Activated CD4-positive, alpha-beta T cell treated with anti-CD3 and anti-CD28 coated beads, Interleukin-2, amount 50 U/mL, for 48 hours (primary cell): ENCODE measurements at regions not wholly inside any gene's neighbourhood (a gene's known extent, or its start where the extent isn't known, plus 50 kb on each side); places are given as distances from the start of the nearest gene placed in this dataset.
"Not testable (repeated sequence)": the region's sequence is repeated elsewhere in the genome, so short reads cannot be mapped to it uniquely, and the experiment has no call there.

ENCODE experiments used
- DNase-seq, 2 experiments: peaks; one replicate each; pipeline ENCODE4 v3.0.0-alpha.2; 2020

GRCh38 chr3:66863205-66864111 lies 134.6 kb upstream of the KBTBD8 start:
- no peak for DNase-seq

DNA sequence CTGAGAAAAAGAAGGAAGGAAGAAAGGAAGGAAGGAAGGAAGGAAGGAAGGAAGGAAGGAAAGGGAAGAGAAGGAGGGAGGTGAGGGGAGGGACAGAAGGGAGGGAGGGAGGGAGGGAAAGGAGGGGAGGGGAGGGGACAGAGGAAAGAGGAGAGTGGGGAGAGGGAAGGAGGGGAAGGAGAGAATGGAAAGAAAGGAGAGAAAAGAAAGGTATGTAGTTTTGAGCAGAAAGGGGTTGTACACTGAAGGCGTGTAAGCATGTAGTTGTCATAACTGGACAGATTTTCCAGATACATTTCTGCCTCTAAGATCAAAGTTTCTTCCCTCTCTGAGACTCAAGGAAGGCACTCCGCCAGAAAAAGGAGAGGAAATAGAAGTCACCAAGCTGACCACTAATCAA lies 113.4 kb upstream of the KBTBD8 start:
- DNase-seq = no peak

DNA sequence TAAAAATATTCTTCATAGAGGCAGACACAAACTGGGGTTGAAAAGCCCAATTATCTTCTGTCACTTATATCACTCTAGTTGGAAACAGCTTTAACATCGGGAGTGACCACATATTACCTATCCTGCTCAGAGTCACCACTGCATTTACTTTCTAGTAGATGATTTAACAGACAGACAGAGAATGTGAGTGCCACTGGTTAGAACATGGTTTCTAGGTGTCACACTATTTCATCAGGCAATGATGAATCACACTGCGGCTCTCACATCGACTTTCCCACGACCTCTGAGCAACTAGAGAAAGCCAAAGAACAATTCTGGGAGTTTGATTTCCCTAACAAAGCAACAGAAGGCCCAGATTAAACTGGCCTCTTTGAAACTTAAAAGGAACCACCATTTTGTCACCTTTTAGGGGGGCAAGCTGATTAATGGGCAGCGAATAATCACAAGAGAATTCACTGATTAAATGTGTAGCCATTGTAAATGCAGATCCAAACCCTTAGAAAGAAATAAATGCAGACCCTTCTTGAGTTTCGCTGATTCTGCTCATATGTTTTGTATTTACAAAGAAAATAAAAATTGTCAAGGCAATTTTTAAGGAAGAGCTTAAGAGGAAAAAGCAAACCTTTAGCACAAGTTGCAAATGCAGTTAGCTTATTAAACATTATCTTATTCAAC lies 112.6 kb upstream of the KBTBD8 start:
- no peak for DNase-seq

- DNase-seq = no peak
Observed at GRCh38 chr3:66889750-66890494, 108.2 kb upstream of the KBTBD8 start.

DNA sequence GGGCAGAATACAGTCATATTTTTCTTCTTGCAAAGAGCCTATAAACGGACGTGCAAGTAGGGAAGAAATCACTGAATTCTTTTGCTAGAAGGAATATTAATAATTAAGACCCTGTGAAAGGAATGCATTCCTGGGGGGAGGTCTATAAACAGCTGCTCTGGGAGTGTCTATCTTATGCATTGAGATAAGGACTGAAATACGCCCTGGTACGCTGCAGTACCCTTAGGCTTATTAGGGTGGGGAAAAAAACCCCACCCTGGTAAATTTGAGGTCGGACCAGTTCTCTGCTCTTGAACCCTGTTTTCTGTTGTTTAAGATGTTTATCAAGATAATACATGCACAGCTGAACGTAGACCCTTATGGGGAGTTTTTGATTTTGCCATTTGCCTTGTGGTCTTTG lies 100.0 kb upstream of the KBTBD8 start:
- no peak for DNase-seq

DNA sequence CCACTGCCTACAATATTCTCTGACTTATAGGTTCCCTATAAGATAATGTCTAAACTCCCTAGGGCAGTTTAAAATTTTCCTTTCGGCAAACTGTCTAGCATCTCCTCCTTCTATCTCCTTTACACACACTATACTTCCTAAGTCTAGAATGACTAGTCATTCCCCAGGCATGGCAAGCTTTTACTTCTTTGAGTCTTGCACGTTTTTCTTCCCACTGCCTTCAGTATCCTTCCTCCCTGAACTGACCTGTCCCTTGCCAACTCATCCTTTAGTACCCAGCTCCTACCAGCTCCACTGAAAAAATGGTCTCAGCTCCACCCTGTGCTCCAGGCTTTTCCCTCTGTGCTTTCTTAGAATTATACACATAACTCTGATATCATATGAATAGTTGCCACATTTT lies 93.8 kb upstream of the KBTBD8 start:
- DNase-seq = no peak

DNA sequence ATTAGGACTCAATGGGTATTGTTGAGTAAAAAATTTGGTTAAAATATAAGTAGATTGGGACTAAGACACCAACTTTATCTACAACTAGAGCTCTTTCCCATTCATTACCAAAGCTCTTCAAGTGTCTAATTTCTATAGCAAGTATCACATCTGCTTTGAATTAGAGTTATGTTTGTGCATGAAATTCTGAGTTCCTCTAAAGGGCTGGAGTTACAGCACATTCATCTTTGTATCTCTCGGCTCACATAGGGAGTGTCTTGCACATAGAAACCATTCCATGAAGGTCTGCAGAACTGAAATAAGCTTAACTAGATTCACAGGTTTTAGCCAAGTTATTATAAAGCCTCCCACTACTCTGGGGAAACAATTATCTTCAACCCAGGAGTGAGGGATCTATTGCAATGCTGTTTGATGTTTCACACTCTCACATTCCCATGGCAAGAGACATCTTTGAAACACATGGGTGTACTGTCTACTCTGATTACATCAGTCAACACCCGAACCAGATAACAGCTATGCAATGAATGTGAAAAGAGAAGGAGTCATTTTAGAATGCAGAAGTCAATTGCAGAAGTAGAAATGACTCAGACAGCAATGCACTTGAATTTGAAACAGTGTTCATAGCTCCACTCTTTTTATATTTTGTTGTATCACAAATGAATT lies 93.1 kb upstream of the KBTBD8 start:
- no peak for DNase-seq

- no peak for DNase-seq
Observed at GRCh38 chr3:66907136-66907535, 91.0 kb upstream of the KBTBD8 start.

- no peak for DNase-seq
Observed at GRCh38 chr3:66910266-66911055, 87.6 kb upstream of the KBTBD8 start.

- DNase-seq = no peak
Observed at GRCh38 chr3:66912306-66912705, 85.8 kb upstream of the KBTBD8 start.

- no peak for DNase-seq
Observed at GRCh38 chr3:66922058-66922457, 76.0 kb upstream of the KBTBD8 start.

DNA sequence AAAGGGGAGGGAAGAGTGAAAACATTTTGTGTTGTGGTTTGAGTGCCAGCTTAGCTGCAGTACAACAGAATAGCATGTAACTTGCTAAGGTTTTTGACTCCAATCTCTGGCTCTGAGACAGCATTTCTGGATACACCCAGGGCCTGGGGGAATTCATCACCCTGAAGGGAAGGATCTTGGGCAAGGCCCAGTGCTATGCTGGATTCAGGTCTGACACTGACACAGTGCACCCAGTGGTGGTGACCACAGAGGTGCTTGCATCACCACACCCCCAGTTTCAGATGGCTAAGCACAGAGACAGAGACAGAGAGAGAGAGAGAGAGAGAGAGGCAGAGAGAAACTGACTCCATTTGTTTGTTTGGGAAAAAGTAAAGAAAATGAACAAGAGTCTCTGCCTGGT lies 74.1 kb upstream of the KBTBD8 start:
- no peak for DNase-seq

DNA sequence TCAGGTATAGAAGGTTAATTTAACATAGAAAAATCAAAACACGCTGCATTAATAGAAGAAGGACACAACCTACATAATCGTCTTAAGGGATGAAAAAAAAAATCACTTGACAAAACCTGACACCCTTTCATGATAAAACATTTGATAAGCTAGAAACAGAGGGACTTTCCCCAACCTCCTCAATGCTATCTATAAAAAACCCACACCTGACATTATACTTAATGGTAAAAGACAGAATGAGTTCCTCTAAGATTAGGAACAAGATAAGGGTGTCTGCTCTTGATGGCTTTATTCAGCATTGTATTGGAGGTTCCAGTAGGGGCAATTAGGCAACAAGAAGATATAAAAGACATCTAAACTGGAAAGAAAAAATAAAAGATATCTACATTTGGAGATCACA lies 69.9 kb upstream of the KBTBD8 start:
- no peak for DNase-seq

DNA sequence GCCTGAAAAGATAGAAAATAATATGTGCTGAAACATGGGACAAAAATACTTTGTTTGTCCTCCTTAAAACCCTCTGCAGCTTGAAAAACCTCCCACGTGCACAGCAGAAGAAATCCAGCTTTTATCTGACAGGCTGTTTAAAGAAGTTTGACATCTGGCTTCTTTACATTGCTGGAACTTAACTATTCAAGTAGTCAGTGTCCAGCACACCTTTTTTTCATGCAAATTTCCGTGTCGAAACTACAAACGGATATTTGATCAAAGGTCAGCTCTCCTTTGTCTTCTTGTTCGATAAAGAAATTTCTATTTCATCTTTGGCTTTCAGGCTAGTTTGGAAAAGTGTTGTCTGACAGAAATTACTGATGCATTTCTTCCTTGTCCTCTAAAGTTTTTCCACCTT lies 66.8 kb upstream of the KBTBD8 start:
- no peak for DNase-seq

GRCh38 chr3:66931699-66932098 lies 66.4 kb upstream of the KBTBD8 start:
- no peak for DNase-seq

- no peak for DNase-seq
Observed at GRCh38 chr3:66933233-66933632, 64.9 kb upstream of the KBTBD8 start.

DNA sequence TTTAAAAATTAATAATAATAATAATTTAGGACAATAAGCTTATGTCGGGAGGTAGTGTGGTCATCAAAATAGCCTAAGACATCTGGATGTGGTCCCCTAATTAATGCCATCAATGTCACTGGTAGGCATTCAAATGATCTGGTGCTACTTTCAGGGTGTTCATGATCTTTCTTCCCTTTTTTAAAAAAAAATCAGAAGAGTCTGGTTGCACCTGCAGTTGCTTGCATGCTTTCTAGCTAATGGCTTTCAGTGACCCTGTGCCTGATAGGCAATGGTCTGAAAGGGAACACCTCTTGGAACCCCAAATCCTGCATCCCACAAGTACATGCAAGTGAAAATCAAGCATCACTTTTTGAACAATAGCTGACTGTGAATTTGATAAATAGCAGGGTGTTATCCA lies 64.1 kb upstream of the KBTBD8 start:
- DNase-seq = no peak

GRCh38 chr3:66934725-66935124 lies 63.4 kb upstream of the KBTBD8 start:
- no peak for DNase-seq

- not testable (repeated sequence) for DNase-seq
Observed at GRCh38 chr3:66937041-66937440, 61.1 kb upstream of the KBTBD8 start.

- peak; percentile 6 to 13 for DNase-seq
Observed at GRCh38 chr3:66938338-66938963, 59.7 kb upstream of the KBTBD8 start.

GRCh38 chr3:66948041-66948440 lies 50.1 kb upstream of the KBTBD8 start:
- no peak for DNase-seq
